ENCODE measurements at regions not wholly inside any gene's neighbourhood (a gene's known extent, or its start where the extent isn't known, plus 50 kb on each side); places are given as distances from the start of the nearest gene placed in this dataset.

DNA sequence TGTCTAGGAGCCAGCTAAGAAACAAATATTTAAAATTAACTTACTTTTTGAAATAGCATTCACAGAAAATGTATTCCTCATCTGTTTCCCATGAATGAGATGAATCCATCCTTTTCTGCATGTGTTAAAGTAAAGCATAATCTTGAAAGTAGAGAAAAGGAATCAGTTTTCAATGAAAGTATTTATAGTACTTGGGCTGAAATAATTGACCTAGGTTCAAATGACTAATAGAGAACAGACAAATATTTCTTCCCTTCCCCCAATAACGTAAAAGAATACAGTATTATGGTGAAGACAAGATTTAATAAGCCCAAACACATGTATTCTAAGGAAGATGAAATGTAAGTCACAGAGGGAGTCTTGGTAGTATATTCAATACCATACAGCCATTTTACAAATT, 403.5 kb downstream of the ZNF608 start (continued):
- TF ChIP-seq, protein P1, sequence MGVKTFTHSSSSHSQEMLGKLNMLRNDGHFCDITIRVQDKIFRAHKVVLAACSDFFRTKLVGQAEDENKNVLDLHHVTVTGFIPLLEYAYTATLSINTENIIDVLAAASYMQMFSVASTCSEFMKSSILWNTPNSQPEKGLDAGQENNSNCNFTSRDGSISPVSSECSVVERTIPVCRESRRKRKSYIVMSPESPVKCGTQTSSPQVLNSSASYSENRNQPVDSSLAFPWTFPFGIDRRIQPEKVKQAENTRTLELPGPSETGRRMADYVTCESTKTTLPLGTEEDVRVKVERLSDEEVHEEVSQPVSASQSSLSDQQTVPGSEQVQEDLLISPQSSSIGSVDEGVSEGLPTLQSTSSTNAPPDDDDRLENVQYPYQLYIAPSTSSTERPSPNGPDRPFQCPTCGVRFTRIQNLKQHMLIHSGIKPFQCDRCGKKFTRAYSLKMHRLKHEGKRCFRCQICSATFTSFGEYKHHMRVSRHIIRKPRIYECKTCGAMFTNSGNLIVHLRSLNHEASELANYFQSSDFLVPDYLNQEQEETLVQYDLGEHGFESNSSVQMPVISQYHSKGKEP (CRISPR knock-in tag; IDR thresholded peaks at IDR 0.05): no peak

DNA sequence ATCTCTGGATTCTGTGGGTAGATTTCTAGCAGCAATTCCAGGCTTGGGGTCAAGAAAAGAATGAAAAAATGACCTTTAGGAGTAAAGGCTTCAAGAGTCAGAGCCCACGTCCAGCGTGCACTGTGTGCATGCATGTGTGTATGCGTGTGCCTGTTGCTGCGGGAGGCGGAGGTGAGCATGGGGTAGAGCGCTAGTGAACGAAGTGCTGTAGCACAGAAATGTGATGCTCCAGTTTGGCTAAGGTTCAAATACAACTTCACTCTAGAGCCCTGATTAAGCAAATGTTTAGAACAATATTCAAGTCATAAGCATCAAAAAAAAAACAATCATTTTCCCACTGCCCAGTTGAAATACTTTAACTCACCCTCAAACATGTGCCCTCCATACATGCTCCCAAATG, 403.9 kb downstream of the ZNF608 start:
- 70% methylated on average over 7 of the region's 7 CpGs for WGBS (ENCODE audit: low lambda C conversion rate)
- no peak for TF ChIP-seq NRL (CRISPR knock-in tag; IDR thresholded peaks at IDR 0.05; ENCODE audit: borderline replicate concordance)
- no peak for TF ChIP-seq CHD2 (IDR thresholded peaks at IDR 0.05; ENCODE audit: low read depth, low read length)
- TF ChIP-seq TBL1XR1 (IDR thresholded peaks at IDR 0.05; ENCODE audit: borderline replicate concordance, low read length, partially characterized antibody): no peak
- TF ChIP-seq, protein P2, sequence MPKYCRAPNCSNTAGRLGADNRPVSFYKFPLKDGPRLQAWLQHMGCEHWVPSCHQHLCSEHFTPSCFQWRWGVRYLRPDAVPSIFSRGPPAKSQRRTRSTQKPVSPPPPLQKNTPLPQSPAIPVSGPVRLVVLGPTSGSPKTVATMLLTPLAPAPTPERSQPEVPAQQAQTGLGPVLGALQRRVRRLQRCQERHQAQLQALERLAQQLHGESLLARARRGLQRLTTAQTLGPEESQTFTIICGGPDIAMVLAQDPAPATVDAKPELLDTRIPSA (CRISPR knock-in tag; IDR thresholded peaks at IDR 0.05; ENCODE audit: borderline replicate concordance): no peak
- TF ChIP-seq, protein P3, sequence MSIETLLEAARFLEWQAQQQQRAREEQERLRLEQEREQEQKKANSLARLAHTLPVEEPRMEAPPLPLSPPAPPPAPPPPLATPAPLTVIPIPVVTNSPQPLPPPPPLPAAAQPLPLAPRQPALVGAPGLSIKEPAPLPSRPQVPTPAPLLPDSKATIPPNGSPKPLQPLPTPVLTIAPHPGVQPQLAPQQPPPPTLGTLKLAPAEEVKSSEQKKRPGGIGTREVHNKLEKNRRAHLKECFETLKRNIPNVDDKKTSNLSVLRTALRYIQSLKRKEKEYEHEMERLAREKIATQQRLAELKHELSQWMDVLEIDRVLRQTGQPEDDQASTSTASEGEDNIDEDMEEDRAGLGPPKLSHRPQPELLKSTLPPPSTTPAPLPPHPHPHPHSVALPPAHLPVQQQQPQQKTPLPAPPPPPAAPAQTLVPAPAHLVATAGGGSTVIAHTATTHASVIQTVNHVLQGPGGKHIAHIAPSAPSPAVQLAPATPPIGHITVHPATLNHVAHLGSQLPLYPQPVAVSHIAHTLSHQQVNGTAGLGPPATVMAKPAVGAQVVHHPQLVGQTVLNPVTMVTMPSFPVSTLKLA (IDR thresholded peaks at IDR 0.05): no peak
- TF ChIP-seq CEBPG (CRISPR knock-in tag; IDR thresholded peaks at IDR 0.05): no peak
- no peak for TF ChIP-seq ZNF773 (CRISPR knock-in tag; IDR thresholded peaks at IDR 0.05; ENCODE audit: borderline replicate concordance)
- TF ChIP-seq, protein P4, sequence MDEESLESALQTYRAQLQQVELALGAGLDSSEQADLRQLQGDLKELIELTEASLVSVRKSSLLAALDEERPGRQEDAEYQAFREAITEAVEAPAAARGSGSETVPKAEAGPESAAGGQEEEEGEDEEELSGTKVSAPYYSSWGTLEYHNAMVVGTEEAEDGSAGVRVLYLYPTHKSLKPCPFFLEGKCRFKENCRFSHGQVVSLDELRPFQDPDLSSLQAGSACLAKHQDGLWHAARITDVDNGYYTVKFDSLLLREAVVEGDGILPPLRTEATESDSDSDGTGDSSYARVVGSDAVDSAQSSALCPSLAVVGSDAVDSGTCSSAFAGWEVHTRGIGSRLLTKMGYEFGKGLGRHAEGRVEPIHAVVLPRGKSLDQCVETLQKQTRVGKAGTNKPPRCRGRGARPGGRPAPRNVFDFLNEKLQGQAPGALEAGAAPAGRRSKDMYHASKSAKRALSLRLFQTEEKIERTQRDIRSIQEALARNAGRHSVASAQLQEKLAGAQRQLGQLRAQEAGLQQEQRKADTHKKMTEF (CRISPR knock-in tag; IDR thresholded peaks at IDR 0.05): no peak
- no peak for TF ChIP-seq PAWR (CRISPR knock-in tag; IDR thresholded peaks at IDR 0.05; ENCODE audit: borderline replicate concordance)
- TF ChIP-seq, protein P5, sequence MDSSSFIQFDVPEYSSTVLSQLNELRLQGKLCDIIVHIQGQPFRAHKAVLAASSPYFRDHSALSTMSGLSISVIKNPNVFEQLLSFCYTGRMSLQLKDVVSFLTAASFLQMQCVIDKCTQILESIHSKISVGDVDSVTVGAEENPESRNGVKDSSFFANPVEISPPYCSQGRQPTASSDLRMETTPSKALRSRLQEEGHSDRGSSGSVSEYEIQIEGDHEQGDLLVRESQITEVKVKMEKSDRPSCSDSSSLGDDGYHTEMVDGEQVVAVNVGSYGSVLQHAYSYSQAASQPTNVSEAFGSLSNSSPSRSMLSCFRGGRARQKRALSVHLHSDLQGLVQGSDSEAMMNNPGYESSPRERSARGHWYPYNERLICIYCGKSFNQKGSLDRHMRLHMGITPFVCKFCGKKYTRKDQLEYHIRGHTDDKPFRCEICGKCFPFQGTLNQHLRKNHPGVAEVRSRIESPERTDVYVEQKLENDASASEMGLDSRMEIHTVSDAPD (CRISPR knock-in tag; IDR thresholded peaks at IDR 0.05): no peak
- TF ChIP-seq, protein P6, sequence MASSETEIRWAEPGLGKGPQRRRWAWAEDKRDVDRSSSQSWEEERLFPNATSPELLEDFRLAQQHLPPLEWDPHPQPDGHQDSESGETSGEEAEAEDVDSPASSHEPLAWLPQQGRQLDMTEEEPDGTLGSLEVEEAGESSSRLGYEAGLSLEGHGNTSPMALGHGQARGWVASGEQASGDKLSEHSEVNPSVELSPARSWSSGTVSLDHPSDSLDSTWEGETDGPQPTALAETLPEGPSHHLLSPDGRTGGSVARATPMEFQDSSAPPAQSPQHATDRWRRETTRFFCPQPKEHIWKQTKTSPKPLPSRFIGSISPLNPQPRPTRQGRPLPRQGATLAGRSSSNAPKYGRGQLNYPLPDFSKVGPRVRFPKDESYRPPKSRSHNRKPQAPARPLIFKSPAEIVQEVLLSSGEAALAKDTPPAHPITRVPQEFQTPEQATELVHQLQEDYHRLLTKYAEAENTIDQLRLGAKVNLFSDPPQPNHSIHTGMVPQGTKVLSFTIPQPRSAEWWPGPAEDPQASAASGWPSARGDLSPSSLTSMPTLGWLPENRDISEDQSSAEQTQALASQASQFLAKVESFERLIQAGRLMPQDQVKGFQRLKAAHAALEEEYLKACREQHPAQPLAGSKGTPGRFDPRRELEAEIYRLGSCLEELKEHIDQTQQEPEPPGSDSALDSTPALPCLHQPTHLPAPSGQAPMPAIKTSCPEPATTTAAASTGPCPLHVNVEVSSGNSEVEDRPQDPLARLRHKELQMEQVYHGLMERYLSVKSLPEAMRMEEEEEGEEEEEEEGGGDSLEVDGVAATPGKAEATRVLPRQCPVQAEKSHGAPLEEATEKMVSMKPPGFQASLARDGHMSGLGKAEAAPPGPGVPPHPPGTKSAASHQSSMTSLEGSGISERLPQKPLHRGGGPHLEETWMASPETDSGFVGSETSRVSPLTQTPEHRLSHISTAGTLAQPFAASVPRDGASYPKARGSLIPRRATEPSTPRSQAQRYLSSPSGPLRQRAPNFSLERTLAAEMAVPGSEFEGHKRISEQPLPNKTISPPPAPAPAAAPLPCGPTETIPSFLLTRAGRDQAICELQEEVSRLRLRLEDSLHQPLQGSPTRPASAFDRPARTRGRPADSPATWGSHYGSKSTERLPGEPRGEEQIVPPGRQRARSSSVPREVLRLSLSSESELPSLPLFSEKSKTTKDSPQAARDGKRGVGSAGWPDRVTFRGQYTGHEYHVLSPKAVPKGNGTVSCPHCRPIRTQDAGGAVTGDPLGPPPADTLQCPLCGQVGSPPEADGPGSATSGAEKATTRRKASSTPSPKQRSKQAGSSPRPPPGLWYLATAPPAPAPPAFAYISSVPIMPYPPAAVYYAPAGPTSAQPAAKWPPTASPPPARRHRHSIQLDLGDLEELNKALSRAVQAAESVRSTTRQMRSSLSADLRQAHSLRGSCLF (CRISPR knock-in tag; IDR thresholded peaks at IDR 0.05; ENCODE audit: borderline replicate concordance): no peak

More for the DNA sequence above, 403.9 kb downstream of the ZNF608 start:
- Histone ChIP-seq H3K4me2 (ENCODE audit: low read depth, low read length) (no peak overlapping the region), H3K9ac (ENCODE audit: insufficient read depth, low read depth, low read length) (no peak overlapping the region), H3K9me3 (ENCODE audit: low read length) (no peaks in the 10 kb centered on the region), H2AFZ (ENCODE audit: low read length) (no peak overlapping the region), H3K79me2 (ENCODE audit: insufficient read depth, low read length) (no peaks in the 10 kb centered on the region), H3K27me3 (ENCODE audit: control insufficient read depth in 1 of 2, insufficient read depth in 2 of 2, low read length in 2 of 2) (no peaks in the 10 kb centered on the region), H3K4me1 (ENCODE audit: insufficient read depth, low read length) (no peaks in the 10 kb centered on the region), H3K36me3 (replicated peaks in 1 of 2; ENCODE audit: control insufficient read depth in 1 of 2, insufficient read depth in 2 of 2, low read length in 2 of 2) (no peaks in the 10 kb centered on the region), H4K20me1 (ENCODE audit: insufficient read depth, low read length) (no peaks in the 10 kb centered on the region), H3K27ac (ENCODE audit: extremely low read length, insufficient read depth, low read length) (no peak overlapping the region), H3K4me3 (replicated peaks in 1 of 3; ENCODE audit: insufficient read depth in 1 of 3, low read depth in 2 of 3, low read length in 3 of 3) (no peak overlapping the region)
- BruUV-seq (replicated peaks): no TSS peak
- intact Hi-C loops (cut with micrococcal nuclease; ENCODE audit: unreplicated experiment): no loop called here
- ATAC-seq: no peak
- FAIRE-seq: no peak
- DNase-seq (ENCODE audit: low spot score): no peak
- ChIA-PET POLR2A (no interaction called here), CTCF (ENCODE audit: low intra/inter-chr PET ratio, low total read pairs) (no interaction called here)
- in situ Hi-C loops (cut with HindIII; ENCODE audit: extremely low pct_ligation_motif_present, low pct_unique_long_range_greater_than_20kb): no loop called here
